ENCODE measurements at regions not wholly inside any gene's neighbourhood (a gene's known extent, or its start where the extent isn't known, plus 50 kb on each side); places are given as distances from the start of the nearest gene placed in this dataset.

- no peaks in the 10 kb centered on the region for H3K36me3 ChIP-seq (replicated peaks in 1 of 2; ENCODE audit: control extremely low read depth in 1 of 2, control insufficient read depth in 1 of 2, extremely low read depth in 1 of 2, insufficient read depth in 2 of 2, low read length in 1 of 2)
- POLR2A ChIA-PET: no interaction called here
- DNase-seq (no peak), ATAC-seq (ENCODE audit: low read depth) (no peak)
- H3K4me3 Mint-ChIP-seq: no peak overlapping the region
- H2AFZ ChIP-seq (ENCODE audit: insufficient read depth, low read depth, low read length, poor library complexity, severe bottlenecking): no peak overlapping the region
- H3K9ac ChIP-seq (ENCODE audit: low read length): no peak overlapping the region
- no peaks in the 10 kb centered on the region for H3K79me2 ChIP-seq (ENCODE audit: control insufficient read depth, insufficient read depth, low read length)
- H3K4me2 ChIP-seq (replicated peaks; ENCODE audit: low read depth, low read length, poor library complexity, severe bottlenecking): no peak overlapping the region
- TF ChIP-seq CTCF (IDR thresholded peaks at IDR 0.05) (no peak), EZH2 (IDR thresholded peaks at IDR 0.05; ENCODE audit: borderline replicate concordance, insufficient read depth, low read depth, low read length, poor library complexity, severe bottlenecking) (no peak)
- H3K27me3 ChIP-seq (replicated peaks in 1 of 4; ENCODE audit: control extremely low read depth in 1 of 4, control insufficient read depth in 3 of 4, insufficient read depth in 4 of 4, low read length in 3 of 4): no peaks in the 10 kb centered on the region
- H3K9me3 Mint-ChIP-seq (ENCODE audit: insufficient read depth): peaks cover 2% of the 10 kb centered on the region
- intact Hi-C loops (cut with micrococcal nuclease): no loop called here
- H3K27ac ChIP-seq (ENCODE audit: low read length in 2 of 2): no peak overlapping the region
- H3K4me3 ChIP-seq (ENCODE audit: control extremely low read depth in 1 of 5, extremely low read depth in 1 of 5, insufficient read depth in 1 of 5, low read depth in 2 of 5, low read length in 4 of 5): no peak overlapping the region
- H3K4me1 Mint-ChIP-seq: no peaks in the 10 kb centered on the region
- H3K4me1 ChIP-seq (ENCODE audit: control insufficient read depth in 2 of 2, insufficient read depth in 2 of 2, low read length in 2 of 2): no peaks in the 10 kb centered on the region
- H3K27ac Mint-ChIP-seq: no peak overlapping the region
- H4K20me1 ChIP-seq (ENCODE audit: control insufficient read depth, insufficient read depth, low read length, poor library complexity, severe bottlenecking): no peaks in the 10 kb centered on the region
- no peaks in the 10 kb centered on the region for H3K27me3 Mint-ChIP-seq
- WGBS (ENCODE audit: insufficient coverage): 83% methylated on average over 2 of the region's 2 CpGs
- H3K9me3 ChIP-seq (ENCODE audit: control extremely low read depth in 1 of 3, control insufficient read depth in 2 of 3, insufficient read depth in 1 of 3, low read length in 2 of 3): no peaks in the 10 kb centered on the region
- CTCF ChIA-PET: no interaction called here
Observed at GRCh38 chr12:29971446-29971845, 187.7 kb upstream of the TMTC1 start.

GRCh38 chr12:29970501-29970900 is 186.8 kb upstream of the TMTC1 start:
- H3K36me3 ChIP-seq (replicated peaks in 1 of 2; ENCODE audit: control extremely low read depth in 1 of 2, control insufficient read depth in 1 of 2, extremely low read depth in 1 of 2, insufficient read depth in 2 of 2, low read length in 1 of 2): no peaks in the 10 kb centered on the region
- no peaks in the 10 kb centered on the region for H4K20me1 ChIP-seq (ENCODE audit: control insufficient read depth, insufficient read depth, low read length, poor library complexity, severe bottlenecking)
- H3K4me1 ChIP-seq (ENCODE audit: control insufficient read depth in 2 of 2, insufficient read depth in 2 of 2, low read length in 2 of 2): no peaks in the 10 kb centered on the region
- no CpG with 5 or more reads among the region's 3 CpGs for WGBS (ENCODE audit: insufficient coverage)
- H3K4me1 Mint-ChIP-seq: no peaks in the 10 kb centered on the region
- H3K4me2 ChIP-seq (replicated peaks; ENCODE audit: low read depth, low read length, poor library complexity, severe bottlenecking): no peak overlapping the region
- H3K9ac ChIP-seq (ENCODE audit: low read length): no peak overlapping the region
- ChIA-PET CTCF (interaction anchor here (0.6 kb wide), 1 partner anchor 77 kb away, joined by 3 read pairs; no protein-coding TSS in a partner anchor), POLR2A (no interaction called here)
- H2AFZ ChIP-seq (ENCODE audit: insufficient read depth, low read depth, low read length, poor library complexity, severe bottlenecking): no peak overlapping the region
- ATAC-seq (ENCODE audit: low read depth) (no peak), DNase-seq (no peak)
- no peaks in the 10 kb centered on the region for H3K9me3 ChIP-seq (ENCODE audit: control extremely low read depth in 1 of 3, control insufficient read depth in 2 of 3, insufficient read depth in 1 of 3, low read length in 2 of 3)
- no peaks in the 10 kb centered on the region for H3K27me3 Mint-ChIP-seq
- H3K27me3 ChIP-seq (replicated peaks in 1 of 4; ENCODE audit: control extremely low read depth in 1 of 4, control insufficient read depth in 3 of 4, insufficient read depth in 4 of 4, low read length in 3 of 4): no peaks in the 10 kb centered on the region
- peaks cover 2% of the 10 kb centered on the region for H3K9me3 Mint-ChIP-seq (ENCODE audit: insufficient read depth)
- intact Hi-C loops (cut with micrococcal nuclease): no loop called here
- no peak overlapping the region for H3K27ac ChIP-seq (ENCODE audit: low read length in 2 of 2)
- H3K79me2 ChIP-seq (ENCODE audit: control insufficient read depth, insufficient read depth, low read length): no peaks in the 10 kb centered on the region
- H3K4me3 Mint-ChIP-seq: no peak overlapping the region
- TF ChIP-seq CTCF (IDR thresholded peaks at IDR 0.05) (no peak), EZH2 (IDR thresholded peaks at IDR 0.05; ENCODE audit: borderline replicate concordance, insufficient read depth, low read depth, low read length, poor library complexity, severe bottlenecking) (no peak)
- H3K4me3 ChIP-seq (ENCODE audit: control extremely low read depth in 1 of 5, extremely low read depth in 1 of 5, insufficient read depth in 1 of 5, low read depth in 2 of 5, low read length in 4 of 5): no peak overlapping the region
- H3K27ac Mint-ChIP-seq: no peak overlapping the region
